Ovary (tissue), 3 donors: ENCODE measurements at regions not wholly inside any gene's neighbourhood (a gene's known extent, or its start where the extent isn't known, plus 50 kb on each side); places are given as distances from the start of the nearest gene placed in this dataset.

Experiments used
- CTCF ChIP-seq, 3 donors: fragments of 450-650 bp in 2 of 3; fragments of 200-600 bp in 1 of 3; IDR thresholded peaks; one replicate each; pipeline versions ENCODE4 v1.5.1 to v1.8.0; 2016 to 2022; ENCODE audit warnings: antibody characterized with exemption in 3 of 3, mild to moderate bottlenecking in 1 of 3
- EP300 ChIP-seq: sonication (generic); formaldehyde crosslinking; IDR thresholded peaks from one replicate; pipeline ENCODE4 v1.6.1; 2017; ENCODE audit warnings: antibody characterized with exemption
- POLR2A ChIP-seq: fragments of 450-650 bp; IDR thresholded peaks from one replicate; pipeline ENCODE4 v1.6.1; 2017; ENCODE audit warnings: antibody characterized with exemption, mild to moderate bottlenecking, moderate library complexity
- donor health status: DM: no; HTN: no; CAD: no.

GRCh38 chr5:39711821-39712220, 287.0 kb upstream of the DAB2 start:
- no peak for TF ChIP-seq POLR2A
- no peak for TF ChIP-seq EP300
- TF ChIP-seq CTCF (IDR thresholded peaks at IDR 0.05) = no peak
